ENCODE measurements at regions not wholly inside any gene's neighbourhood (a gene's known extent, or its start where the extent isn't known, plus 50 kb on each side); places are given as distances from the start of the nearest gene placed in this dataset.

- Histone ChIP-seq H3K27ac (ENCODE audit: insufficient read depth, low read depth, low read length, poor library complexity, severe bottlenecking) (no peak overlapping the region), H3K27me3 (ENCODE audit: control insufficient read depth, insufficient read depth, low read length, poor library complexity, severe bottlenecking) (no peaks in the 10 kb centered on the region), H3K9me3 (ENCODE audit: control insufficient read depth, low read length) (no peaks in the 10 kb centered on the region), H3K4me3 (ENCODE audit: insufficient read depth, low read depth, low read length) (no peak overlapping the region), H3K36me3 (ENCODE audit: control insufficient read depth, insufficient read depth, low read length) (no peaks in the 10 kb centered on the region), H3K4me1 (ENCODE audit: control insufficient read depth, insufficient read depth, low read length) (peaks cover 12% of the 10 kb centered on the region)
- WGBS, 2 experiments: 52 to 54% methylated on average over 3 to 4 of the region's 4 CpGs
Measured at GRCh38 chr16:6317934-6318333, 1014.7 kb upstream of the RBFOX1 start.

- Histone ChIP-seq H3K36me3 (ENCODE audit: control insufficient read depth, insufficient read depth, low read length) (no peaks in the 10 kb centered on the region), H3K4me3 (ENCODE audit: insufficient read depth, low read depth, low read length) (no peak overlapping the region), H3K27me3 (ENCODE audit: control insufficient read depth, insufficient read depth, low read length, poor library complexity, severe bottlenecking) (no peaks in the 10 kb centered on the region), H3K27ac (ENCODE audit: insufficient read depth, low read depth, low read length, poor library complexity, severe bottlenecking) (no peak overlapping the region), H3K4me1 (ENCODE audit: control insufficient read depth, insufficient read depth, low read length) (no peaks in the 10 kb centered on the region), H3K9me3 (ENCODE audit: control insufficient read depth, low read length) (no peaks in the 10 kb centered on the region)
- 90 to 95% methylated on average over 8 of the region's 8 CpGs for WGBS, 2 experiments
Measured at GRCh38 chr16:6309271-6309670, 1023.4 kb upstream of the RBFOX1 start.

GRCh38 chr16:6308176-6308575 lies 1024.5 kb upstream of the RBFOX1 start:
- Histone ChIP-seq H3K27me3 (ENCODE audit: control insufficient read depth, insufficient read depth, low read length, poor library complexity, severe bottlenecking) (no peaks in the 10 kb centered on the region), H3K9me3 (ENCODE audit: control insufficient read depth, low read length) (no peaks in the 10 kb centered on the region), H3K27ac (ENCODE audit: insufficient read depth, low read depth, low read length, poor library complexity, severe bottlenecking) (no peak overlapping the region), H3K36me3 (ENCODE audit: control insufficient read depth, insufficient read depth, low read length) (no peaks in the 10 kb centered on the region), H3K4me3 (ENCODE audit: insufficient read depth, low read depth, low read length) (no peak overlapping the region), H3K4me1 (ENCODE audit: control insufficient read depth, insufficient read depth, low read length) (no peaks in the 10 kb centered on the region)
- WGBS, 2 experiments: 81% methylated on average over 2 of the region's 2 CpGs

- H3K36me3 ChIP-seq (ENCODE audit: control insufficient read depth, insufficient read depth, low read length): no peaks in the 10 kb centered on the region
- H3K4me3 ChIP-seq (ENCODE audit: insufficient read depth, low read depth, low read length): no peak overlapping the region
- no peaks in the 10 kb centered on the region for H3K9me3 ChIP-seq (ENCODE audit: control insufficient read depth, low read length)
- H3K27me3 ChIP-seq (ENCODE audit: control insufficient read depth, insufficient read depth, low read length, poor library complexity, severe bottlenecking): no peaks in the 10 kb centered on the region
- H3K4me1 ChIP-seq (ENCODE audit: control insufficient read depth, insufficient read depth, low read length): no peaks in the 10 kb centered on the region
- no peak overlapping the region for H3K27ac ChIP-seq (ENCODE audit: insufficient read depth, low read depth, low read length, poor library complexity, severe bottlenecking)
- WGBS, 2 experiments: 94 to 95% methylated on average over 4 of the region's 4 CpGs
Measured at GRCh38 chr16:6300523-6300922, 1032.1 kb upstream of the RBFOX1 start.

- no peaks in the 10 kb centered on the region for H3K27me3 ChIP-seq (ENCODE audit: control insufficient read depth, insufficient read depth, low read length, poor library complexity, severe bottlenecking)
- WGBS, 2 experiments: 81 to 84% methylated on average over 8 of the region's 8 CpGs
- no peak overlapping the region for H3K4me3 ChIP-seq (ENCODE audit: insufficient read depth, low read depth, low read length)
Measured at GRCh38 chr16:6297666-6298410, 1034.8 kb upstream of the RBFOX1 start.

GRCh38 chr16:6286176-6286575 lies 1046.5 kb upstream of the RBFOX1 start:
- Histone ChIP-seq H3K4me3 (ENCODE audit: insufficient read depth, low read depth, low read length) (no peak overlapping the region), H3K27ac (ENCODE audit: insufficient read depth, low read depth, low read length, poor library complexity, severe bottlenecking) (no peak overlapping the region), H3K36me3 (ENCODE audit: control insufficient read depth, insufficient read depth, low read length) (no peaks in the 10 kb centered on the region), H3K9me3 (ENCODE audit: control insufficient read depth, low read length) (no peaks in the 10 kb centered on the region), H3K4me1 (ENCODE audit: control insufficient read depth, insufficient read depth, low read length) (peaks cover 19% of the 10 kb centered on the region), H3K27me3 (ENCODE audit: control insufficient read depth, insufficient read depth, low read length, poor library complexity, severe bottlenecking) (no peaks in the 10 kb centered on the region)
- WGBS, 2 experiments: 94 to 97% methylated on average over 2 of the region's 2 CpGs

More at GRCh38 chr16:6297666-6298410, 1034.8 kb upstream of the RBFOX1 start:
- H3K36me3 ChIP-seq (ENCODE audit: control insufficient read depth, insufficient read depth, low read length): no peaks in the 10 kb centered on the region
- no peaks in the 10 kb centered on the region for H3K4me1 ChIP-seq (ENCODE audit: control insufficient read depth, insufficient read depth, low read length)
- H3K9me3 ChIP-seq (ENCODE audit: control insufficient read depth, low read length): no peaks in the 10 kb centered on the region
- H3K27ac ChIP-seq (ENCODE audit: insufficient read depth, low read depth, low read length, poor library complexity, severe bottlenecking): no peak overlapping the region

GRCh38 chr16:6284731-6285130 lies 1047.9 kb upstream of the RBFOX1 start:
- WGBS, 2 experiments: 28% methylated on average over 5 to 7 of the region's 7 CpGs
- Histone ChIP-seq H3K4me3 (ENCODE audit: insufficient read depth, low read depth, low read length) (no peak overlapping the region), H3K4me1 (ENCODE audit: control insufficient read depth, insufficient read depth, low read length) (peaks cover 23% of the 10 kb centered on the region), H3K27ac (ENCODE audit: insufficient read depth, low read depth, low read length, poor library complexity, severe bottlenecking) (no peak overlapping the region), H3K9me3 (ENCODE audit: control insufficient read depth, low read length) (no peaks in the 10 kb centered on the region), H3K27me3 (ENCODE audit: control insufficient read depth, insufficient read depth, low read length, poor library complexity, severe bottlenecking) (no peaks in the 10 kb centered on the region), H3K36me3 (ENCODE audit: control insufficient read depth, insufficient read depth, low read length) (no peaks in the 10 kb centered on the region)

- H3K36me3 ChIP-seq (ENCODE audit: control insufficient read depth, insufficient read depth, low read length): no peaks in the 10 kb centered on the region
- H3K4me3 ChIP-seq (ENCODE audit: insufficient read depth, low read depth, low read length): no peak overlapping the region
- no peaks in the 10 kb centered on the region for H3K9me3 ChIP-seq (ENCODE audit: control insufficient read depth, low read length)
- H3K4me1 ChIP-seq (ENCODE audit: control insufficient read depth, insufficient read depth, low read length): peaks cover 24% of the 10 kb centered on the region
- H3K27me3 ChIP-seq (ENCODE audit: control insufficient read depth, insufficient read depth, low read length, poor library complexity, severe bottlenecking): no peaks in the 10 kb centered on the region
- 97 to 100% methylated on average over 1 of the region's 1 CpG for WGBS, 2 experiments
- no peak overlapping the region for H3K27ac ChIP-seq (ENCODE audit: insufficient read depth, low read depth, low read length, poor library complexity, severe bottlenecking)
Measured at GRCh38 chr16:6281994-6282393, 1050.7 kb upstream of the RBFOX1 start.

- 92 to 93% methylated on average over 8 of the region's 8 CpGs for WGBS, 2 experiments
- no peak overlapping the region for H3K4me3 ChIP-seq (ENCODE audit: insufficient read depth, low read depth, low read length)
- H3K9me3 ChIP-seq (ENCODE audit: control insufficient read depth, low read length): no peaks in the 10 kb centered on the region
Measured at GRCh38 chr16:6281274-6281673, 1051.4 kb upstream of the RBFOX1 start.

GRCh38 chr16:6280055-6280454 lies 1052.6 kb upstream of the RBFOX1 start:
- 84 to 90% methylated on average over 6 of the region's 6 CpGs for WGBS, 2 experiments
- Histone ChIP-seq H3K4me1 (ENCODE audit: control insufficient read depth, insufficient read depth, low read length) (peaks cover 16% of the 10 kb centered on the region), H3K9me3 (ENCODE audit: control insufficient read depth, low read length) (no peaks in the 10 kb centered on the region), H3K27ac (ENCODE audit: insufficient read depth, low read depth, low read length, poor library complexity, severe bottlenecking) (no peak overlapping the region), H3K4me3 (ENCODE audit: insufficient read depth, low read depth, low read length) (no peak overlapping the region), H3K27me3 (ENCODE audit: control insufficient read depth, insufficient read depth, low read length, poor library complexity, severe bottlenecking) (no peaks in the 10 kb centered on the region), H3K36me3 (ENCODE audit: control insufficient read depth, insufficient read depth, low read length) (no peaks in the 10 kb centered on the region)

More at GRCh38 chr16:6281274-6281673, 1051.4 kb upstream of the RBFOX1 start:
- Histone ChIP-seq H3K36me3 (ENCODE audit: control insufficient read depth, insufficient read depth, low read length) (no peaks in the 10 kb centered on the region), H3K4me1 (ENCODE audit: control insufficient read depth, insufficient read depth, low read length) (peaks cover 24% of the 10 kb centered on the region), H3K27me3 (ENCODE audit: control insufficient read depth, insufficient read depth, low read length, poor library complexity, severe bottlenecking) (no peaks in the 10 kb centered on the region), H3K27ac (ENCODE audit: insufficient read depth, low read depth, low read length, poor library complexity, severe bottlenecking) (no peak overlapping the region)
